Gastroesophageal sphincter (tissue), 4 donors: ENCODE measurements at regions not wholly inside any gene's neighbourhood (a gene's known extent, or its start where the extent isn't known, plus 50 kb on each side); places are given as distances from the start of the nearest gene placed in this dataset.

Experiments used
- ATAC-seq: fragments of 150-250 bp; one replicate; pipeline ENCODE4 v1.9.1; 2016; ENCODE audit warnings: mild to moderate bottlenecking, moderate library complexity
- H3K27ac ChIP-seq, 4 donors: fragments of 200-600 bp; sonication (generic) in 3 of 4; 1 replicate in 3 of 4; 2 replicates in 1 of 4; pipeline ENCODE4 v1.5.1; 2016 to 2019
- H3K27me3 ChIP-seq: fragments of 200-600 bp; sonication (generic); one replicate; pipeline ENCODE4 v1.5.1; 2019
- H3K36me3 ChIP-seq, 2 donors: fragments of 200-600 bp; sonication (generic); one replicate each; pipeline ENCODE4 v1.5.1; 2019; ENCODE audit warnings: control low read depth in 1 of 2
- H3K4me1 ChIP-seq, 3 donors: fragments of 200-600 bp; sonication (generic); 1 replicate in 2 of 3; 2 replicates in 1 of 3; pipeline ENCODE4 v1.5.1; 2016 to 2019; ENCODE audit warnings: control low read depth in 2 of 3
- H3K4me3 ChIP-seq, 2 donors: fragments of 200-600 bp; sonication (generic); one replicate each; pipeline ENCODE4 v1.5.1; 2019; ENCODE audit warnings: mild to moderate bottlenecking in 1 of 2, moderate library complexity in 1 of 2
- H3K9me3 ChIP-seq, 3 donors: fragments of 200-600 bp; sonication (generic); one replicate each; pipeline ENCODE4 v1.5.1; 2017 to 2019; ENCODE audit warnings: control low read depth in 2 of 3
- EP300 ChIP-seq: sonication (generic); formaldehyde crosslinking; IDR thresholded peaks from one replicate; pipeline ENCODE4 v1.6.1; 2017; ENCODE audit warnings: antibody characterized with exemption, mild to moderate bottlenecking
- POLR2A ChIP-seq, 2 donors: fragments of 450-650 bp; IDR thresholded peaks; one replicate each; pipeline ENCODE4 v1.6.1; 2017; ENCODE audit warnings: antibody characterized with exemption in 2 of 2, mild to moderate bottlenecking in 2 of 2, moderate library complexity in 1 of 2
- POLR2AphosphoS5 ChIP-seq: sonication (generic); formaldehyde crosslinking; IDR thresholded peaks from one replicate; pipeline ENCODE4 v1.6.1; 2017; ENCODE audit warnings: antibody characterized with exemption
- WGBS, 2 donors: methylation state at CpG; one replicate each; pipeline ENCODE4 v1.1.5; 2018; ENCODE audit warnings: low coverage in 1 of 2; 5-methylcytosine and 5-hydroxymethylcytosine counted together
- TF ChIP-seq, protein P1 (sequence below), 4 experiments: fragments of 200-600 bp in 2 of 4; fragments of 450-650 bp in 2 of 4; sonication (generic) in 1 of 4; IDR thresholded peaks; one replicate each; pipeline ENCODE4 v1.5.1; 2017 to 2019; ENCODE audit warnings: antibody characterized with exemption in 4 of 4, mild to moderate bottlenecking in 2 of 4, moderate library complexity in 2 of 4

DNA sequence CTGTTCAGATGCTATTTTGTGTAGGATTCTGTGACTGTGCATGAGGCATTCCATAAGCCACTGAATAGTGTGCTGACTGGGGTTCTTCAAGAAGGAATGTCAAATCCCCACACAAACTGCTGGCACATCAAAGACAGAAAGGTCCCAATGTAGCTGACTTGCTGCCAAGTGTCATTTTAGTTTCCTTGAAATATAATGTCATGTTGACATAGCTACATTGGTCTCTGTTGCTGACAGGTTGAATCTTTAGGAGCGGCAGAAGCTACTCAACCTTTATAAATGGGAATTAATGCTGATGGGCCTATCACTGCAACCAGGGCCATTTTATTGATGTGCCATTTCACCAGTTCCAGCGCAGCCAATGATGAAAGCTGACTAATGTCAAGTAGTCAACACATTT, 1110.7 kb upstream of the B3GALT2 start:
- 94 to 100% methylated on average over 2 of the region's 2 CpGs for WGBS, 2 donors
- ATAC-seq, result no peak
- H3K4me3 ChIP-seq, result no peak overlapping the region
- no peaks in the 10 kb centered on the region for H3K4me1 ChIP-seq
- TF ChIP-seq POLR2A (IDR thresholded peaks at IDR 0.05) (no peak), POLR2AphosphoS5 (no peak), EP300 (no peak)
- TF ChIP-seq, protein P1, sequence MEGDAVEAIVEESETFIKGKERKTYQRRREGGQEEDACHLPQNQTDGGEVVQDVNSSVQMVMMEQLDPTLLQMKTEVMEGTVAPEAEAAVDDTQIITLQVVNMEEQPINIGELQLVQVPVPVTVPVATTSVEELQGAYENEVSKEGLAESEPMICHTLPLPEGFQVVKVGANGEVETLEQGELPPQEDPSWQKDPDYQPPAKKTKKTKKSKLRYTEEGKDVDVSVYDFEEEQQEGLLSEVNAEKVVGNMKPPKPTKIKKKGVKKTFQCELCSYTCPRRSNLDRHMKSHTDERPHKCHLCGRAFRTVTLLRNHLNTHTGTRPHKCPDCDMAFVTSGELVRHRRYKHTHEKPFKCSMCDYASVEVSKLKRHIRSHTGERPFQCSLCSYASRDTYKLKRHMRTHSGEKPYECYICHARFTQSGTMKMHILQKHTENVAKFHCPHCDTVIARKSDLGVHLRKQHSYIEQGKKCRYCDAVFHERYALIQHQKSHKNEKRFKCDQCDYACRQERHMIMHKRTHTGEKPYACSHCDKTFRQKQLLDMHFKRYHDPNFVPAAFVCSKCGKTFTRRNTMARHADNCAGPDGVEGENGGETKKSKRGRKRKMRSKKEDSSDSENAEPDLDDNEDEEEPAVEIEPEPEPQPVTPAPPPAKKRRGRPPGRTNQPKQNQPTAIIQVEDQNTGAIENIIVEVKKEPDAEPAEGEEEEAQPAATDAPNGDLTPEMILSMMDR (IDR thresholded peaks at IDR 0.05), result no peak
- H3K27ac ChIP-seq, result no peak overlapping the region
- no peaks in the 10 kb centered on the region for H3K9me3 ChIP-seq
- no peaks in the 10 kb centered on the region for H3K27me3 ChIP-seq
- no peaks in the 10 kb centered on the region for H3K36me3 ChIP-seq

DNA sequence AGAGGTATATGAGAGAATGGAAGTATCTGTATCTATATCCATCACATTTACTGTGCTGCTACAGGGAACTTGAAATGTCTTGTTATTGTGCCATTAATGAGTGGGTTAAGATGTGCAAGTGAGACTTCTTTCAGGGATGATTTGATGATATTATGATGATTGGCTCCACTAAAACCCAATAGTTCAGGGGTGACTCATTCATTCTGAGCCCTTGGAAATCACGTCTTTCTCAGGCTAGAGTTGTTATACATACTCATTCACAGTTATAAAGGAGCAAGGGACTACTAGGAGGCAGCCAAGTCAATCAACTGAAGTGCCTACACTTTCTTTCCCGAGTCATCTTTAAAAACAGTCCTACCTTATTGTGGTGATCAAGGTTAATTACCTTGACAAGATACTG, 1109.8 kb upstream of the B3GALT2 start:
- WGBS, 2 donors, result 69 to 76% methylated on average over 2 of the region's 2 CpGs
- Histone ChIP-seq H3K27me3 (no peaks in the 10 kb centered on the region), H3K27ac (no peak overlapping the region), H3K4me3 (no peak overlapping the region), H3K9me3 (no peaks in the 10 kb centered on the region), H3K4me1 (no peaks in the 10 kb centered on the region), H3K36me3 (no peaks in the 10 kb centered on the region)
- TF ChIP-seq POLR2AphosphoS5 (no peak), POLR2A (IDR thresholded peaks at IDR 0.05) (no peak), EP300 (no peak)
- TF ChIP-seq, protein P1 (IDR thresholded peaks at IDR 0.05), result no peak
- ATAC-seq, result no peak

DNA sequence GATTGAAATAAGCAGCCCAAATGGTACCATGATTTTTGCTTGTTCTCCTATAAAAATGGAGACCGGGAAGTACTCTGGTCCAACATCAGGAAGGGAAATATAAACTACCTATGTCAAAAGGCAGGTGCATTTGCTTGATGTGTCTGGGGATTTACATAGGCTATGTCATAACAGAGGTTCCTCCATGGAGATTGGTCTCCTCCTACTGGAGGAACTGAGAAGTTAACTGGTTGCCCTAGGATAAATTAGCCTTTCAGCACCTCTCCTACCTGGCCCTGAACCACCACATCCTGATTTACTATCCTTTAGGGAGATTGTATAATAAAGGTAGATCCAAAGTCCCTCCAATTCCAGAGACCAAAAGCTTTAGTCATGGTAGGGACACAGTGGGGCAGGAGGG, 1109.3 kb upstream of the B3GALT2 start:
- no peaks in the 10 kb centered on the region for H3K36me3 ChIP-seq
- 33 to 50% methylated on average over 1 of the region's 1 CpG for WGBS, 2 donors
- peak; percentile 50 for ATAC-seq
- TF ChIP-seq POLR2A (IDR thresholded peaks at IDR 0.05) (no peak), POLR2AphosphoS5 (no peak), EP300 (no peak)
- TF ChIP-seq, protein P1 (IDR thresholded peaks at IDR 0.05), result peak; percentile 30 to 64 (median 48)
- no peaks in the 10 kb centered on the region for H3K9me3 ChIP-seq
- H3K27me3 ChIP-seq, result no peaks in the 10 kb centered on the region
- no peak overlapping the region for H3K4me3 ChIP-seq
- no peak overlapping the region for H3K27ac ChIP-seq
- H3K4me1 ChIP-seq, result no peaks in the 10 kb centered on the region

DNA sequence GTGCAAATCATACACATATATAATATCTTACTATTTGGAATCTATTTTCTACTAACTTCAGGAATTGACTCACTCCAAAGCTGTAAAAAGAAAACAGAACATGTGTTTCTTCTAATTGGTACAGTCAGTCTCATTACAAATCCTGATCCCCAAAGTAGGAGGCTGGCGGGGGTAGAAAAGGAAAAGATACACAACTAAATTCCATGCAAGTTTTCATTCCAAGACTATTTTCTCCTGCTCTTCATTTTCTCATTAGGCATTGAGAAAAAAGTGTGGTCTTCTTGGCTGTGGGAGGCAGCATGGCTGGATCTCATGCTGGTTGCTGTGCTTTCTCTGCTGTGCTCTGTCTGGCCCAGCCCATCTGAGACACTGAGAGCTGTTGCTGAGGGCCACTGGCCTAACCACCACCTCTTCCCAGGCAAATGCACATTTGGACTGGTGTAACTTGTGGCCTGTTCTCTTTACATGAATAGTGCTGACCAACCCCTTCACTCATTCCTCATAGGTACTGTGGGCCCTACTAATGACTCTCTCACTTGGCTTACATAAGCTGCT, 1107.5 kb upstream of the B3GALT2 start:
- Histone ChIP-seq H3K27ac (no peak overlapping the region), H3K9me3 (no peaks in the 10 kb centered on the region), H3K27me3 (no peaks in the 10 kb centered on the region), H3K36me3 (no peaks in the 10 kb centered on the region), H3K4me3 (no peak overlapping the region), H3K4me1 (no peaks in the 10 kb centered on the region)
- 93 to 100% methylated on average over 1 of the region's 1 CpG for WGBS, 2 donors
- no peak for TF ChIP-seq EP300
- no peak for TF ChIP-seq POLR2AphosphoS5
- TF ChIP-seq, protein P1 (IDR thresholded peaks at IDR 0.05), result no peak
- ATAC-seq, result no peak

DNA sequence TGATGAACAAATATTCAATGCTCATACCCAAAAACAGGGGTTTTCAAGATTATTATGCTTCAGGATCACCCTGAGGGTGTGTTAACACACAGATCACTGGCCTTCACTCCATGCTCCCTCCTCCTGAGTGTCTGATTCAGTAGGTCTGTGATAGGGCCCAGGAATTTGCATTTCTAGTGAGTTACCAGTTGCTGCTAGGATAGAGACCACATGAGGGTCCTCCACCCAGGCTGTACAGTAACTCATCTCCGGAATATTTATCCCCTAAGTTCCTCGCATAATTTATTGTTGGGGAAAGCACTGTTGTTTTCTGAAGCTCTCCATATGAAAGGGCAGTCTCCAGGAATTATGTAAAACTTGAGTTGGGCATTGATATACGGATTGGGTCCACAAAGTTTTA, 1106.6 kb upstream of the B3GALT2 start:
- Histone ChIP-seq H3K36me3 (no peaks in the 10 kb centered on the region), H3K4me1 (no peaks in the 10 kb centered on the region), H3K27ac (no peak overlapping the region), H3K27me3 (no peaks in the 10 kb centered on the region), H3K4me3 (no peak overlapping the region), H3K9me3 (no peaks in the 10 kb centered on the region)
- 84 to 88% methylated on average over 3 of the region's 3 CpGs for WGBS, 2 donors
- no peak for ATAC-seq
- TF ChIP-seq EP300, result no peak
- TF ChIP-seq POLR2A (IDR thresholded peaks at IDR 0.05), result no peak
- TF ChIP-seq POLR2AphosphoS5, result no peak
- TF ChIP-seq, protein P1 (IDR thresholded peaks at IDR 0.05), result no peak
